SIG-M5 (cell line): ENCODE measurements at regions not wholly inside any gene's neighbourhood (a gene's known extent, or its start where the extent isn't known, plus 50 kb on each side); places are given as distances from the start of the nearest gene placed in this dataset.
"Not testable (repeated sequence)": the region's sequence is repeated elsewhere in the genome, so short reads cannot be mapped to it uniquely, and the experiment has no call there.

Experiments used
- DNase-seq: peaks from one replicate; lab custom pipeline; 2025; lab: John Stamatoyannopoulos, UW

DNA sequence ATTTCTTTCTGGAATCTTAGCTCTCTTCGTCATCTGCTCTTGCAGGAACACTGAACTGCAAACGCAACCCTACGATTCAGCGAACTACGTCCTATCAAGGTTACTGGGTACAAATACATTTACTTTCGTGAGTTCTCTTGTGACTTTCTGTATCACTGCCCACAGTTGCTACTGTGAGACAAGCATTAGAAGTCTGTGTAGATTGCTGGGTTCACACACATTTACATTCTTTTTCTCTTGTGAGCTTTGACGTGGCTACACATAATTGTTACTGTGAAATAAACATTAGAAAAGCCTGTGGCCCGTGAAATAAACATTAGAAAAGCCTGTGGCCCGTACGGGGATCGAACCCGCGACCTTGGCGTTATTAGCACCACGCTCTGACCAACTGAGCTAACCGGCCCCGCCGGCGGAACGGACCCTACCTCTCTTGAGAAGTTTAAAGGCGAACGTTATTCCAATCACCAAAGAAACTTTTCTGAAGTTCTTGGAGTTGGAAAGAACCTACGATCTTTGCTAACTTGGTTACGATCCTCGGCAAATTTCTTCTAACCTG is 61.2 kb upstream of the ZNF322 start:
- not testable (repeated sequence) for DNase-seq

- DNase-seq, result not testable (repeated sequence)
Measured at GRCh38 chr6:26730019-26730766, 70.6 kb upstream of the ZNF322 start.

GRCh38 chr6:26734776-26735472 is 75.4 kb upstream of the ZNF322 start:
- DNase-seq, result not testable (repeated sequence)

DNA sequence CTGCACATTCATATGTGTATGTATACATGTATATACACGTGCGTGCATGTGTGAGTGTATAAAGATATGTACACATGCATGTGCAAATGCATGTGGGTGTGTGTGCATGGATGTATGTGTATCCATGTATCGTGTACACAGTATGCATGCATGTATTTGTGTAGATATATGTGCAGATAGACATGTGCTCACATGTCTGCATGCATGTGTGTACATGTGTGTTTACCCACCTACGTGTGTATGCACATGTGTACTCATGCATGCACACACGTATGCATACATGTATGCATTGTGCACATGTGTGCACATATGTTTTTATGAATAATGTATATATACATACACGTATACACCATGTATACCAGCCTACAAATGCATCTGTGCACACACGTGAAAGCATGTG is 80.3 kb upstream of the ZNF322 start:
- DNase-seq, result no peak

- DNase-seq, result no peak
Measured at GRCh38 chr6:26743157-26743821, 83.7 kb upstream of the ZNF322 start.

DNA sequence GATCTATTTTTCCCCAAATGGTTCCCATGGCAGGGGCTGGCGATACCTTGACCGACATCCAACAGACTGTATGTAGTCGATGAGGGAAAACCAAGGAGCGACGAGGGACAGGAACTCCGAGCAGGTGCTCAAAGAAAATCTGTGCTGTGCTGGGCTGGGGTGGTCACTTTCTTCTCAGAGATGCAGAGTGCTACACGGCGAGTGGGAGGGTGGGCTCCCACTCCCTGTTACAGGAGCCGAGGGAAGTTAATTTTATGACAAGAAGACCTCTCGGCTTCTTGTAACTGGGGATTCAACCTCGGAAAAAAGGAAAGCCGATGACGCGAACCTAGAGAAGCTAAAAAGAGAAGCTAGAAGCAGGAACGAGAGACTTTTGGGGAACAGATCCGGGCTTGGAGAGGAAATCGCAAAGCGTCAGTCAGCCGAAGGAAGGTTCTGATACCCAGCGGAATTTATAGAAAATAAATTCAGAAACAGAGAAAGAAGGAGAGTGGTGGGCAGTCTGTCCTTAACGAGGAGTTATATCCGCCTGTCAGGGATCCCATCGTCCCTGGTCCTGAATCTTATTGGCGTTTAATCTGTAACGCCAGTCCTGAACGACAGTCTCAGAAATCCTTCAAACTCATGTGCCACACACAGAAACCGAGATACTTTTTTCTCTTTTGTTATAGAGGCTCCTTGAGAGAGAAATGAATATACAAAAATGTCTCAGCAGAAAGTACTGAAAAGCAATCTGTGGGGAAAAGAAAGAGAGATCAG is 84.6 kb upstream of the ZNF322 start:
- no peak for DNase-seq

GRCh38 chr6:26744837-26745282 is 85.3 kb upstream of the ZNF322 start:
- not testable (repeated sequence) for DNase-seq

GRCh38 chr6:26745964-26746363 is 86.4 kb upstream of the ZNF322 start:
- DNase-seq, result not testable (repeated sequence)

- DNase-seq, result not testable (repeated sequence)
Measured at GRCh38 chr6:26749126-26749758, 89.7 kb upstream of the ZNF322 start.

DNA sequence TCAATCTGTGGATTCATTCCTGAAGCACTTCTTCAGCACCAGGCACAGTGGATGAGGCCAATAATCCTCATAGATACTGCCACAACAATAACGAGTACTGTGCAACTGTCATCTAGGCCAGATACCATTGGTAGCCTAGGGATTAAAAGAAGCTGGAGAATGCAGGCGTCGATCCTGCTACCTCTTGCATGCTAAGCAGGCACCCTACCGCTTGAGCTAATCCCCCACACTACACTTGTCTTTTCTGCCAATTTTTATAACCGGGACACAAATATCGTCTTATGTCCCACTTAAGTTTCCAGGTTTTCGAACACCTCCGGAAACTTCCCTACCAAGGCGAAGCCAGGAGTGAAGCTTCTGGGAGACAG is 90.2 kb upstream of the ZNF322 start:
- not testable (repeated sequence) for DNase-seq

GRCh38 chr6:26754212-26754611 is 94.7 kb upstream of the ZNF322 start:
- no peak for DNase-seq

- not testable (repeated sequence) for DNase-seq
Measured at GRCh38 chr6:26754801-26755200, 95.3 kb upstream of the ZNF322 start.

DNA sequence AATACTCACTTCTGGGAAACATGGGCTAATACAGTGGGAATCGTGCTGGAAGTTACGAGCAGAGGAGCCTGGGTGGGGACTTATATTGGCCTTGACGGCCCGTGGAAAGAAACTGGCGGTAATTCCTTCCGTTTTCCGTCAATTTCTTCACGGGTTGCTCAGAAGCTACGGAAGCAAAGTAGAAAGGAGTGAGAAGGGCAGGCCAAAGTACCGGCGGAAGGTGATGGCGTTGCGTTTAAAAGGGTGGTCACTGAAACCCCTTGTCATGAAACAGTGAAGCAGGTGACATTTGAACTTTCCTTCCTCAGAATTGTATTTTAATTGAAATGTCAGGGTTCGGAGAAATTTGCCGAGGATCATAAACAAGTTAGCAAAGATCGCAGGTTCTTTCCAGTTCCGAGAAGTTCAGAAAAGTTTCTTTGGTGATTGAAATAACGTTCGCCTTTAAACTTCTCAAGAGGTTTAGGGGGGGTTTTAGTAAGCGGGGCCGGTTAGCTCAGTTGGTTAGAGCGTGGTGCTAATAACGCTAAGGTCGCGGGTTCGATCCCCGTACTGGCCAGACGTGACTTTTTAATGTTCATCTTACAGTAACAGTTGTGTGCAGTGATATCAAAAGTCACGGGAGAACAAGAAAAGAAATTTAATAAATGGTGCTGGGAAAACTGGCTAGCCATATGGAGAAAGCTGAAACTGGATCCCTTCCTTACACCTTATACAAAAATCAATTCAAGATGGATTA is 96.7 kb upstream of the ZNF322 start:
- not testable (repeated sequence) for DNase-seq

DNA sequence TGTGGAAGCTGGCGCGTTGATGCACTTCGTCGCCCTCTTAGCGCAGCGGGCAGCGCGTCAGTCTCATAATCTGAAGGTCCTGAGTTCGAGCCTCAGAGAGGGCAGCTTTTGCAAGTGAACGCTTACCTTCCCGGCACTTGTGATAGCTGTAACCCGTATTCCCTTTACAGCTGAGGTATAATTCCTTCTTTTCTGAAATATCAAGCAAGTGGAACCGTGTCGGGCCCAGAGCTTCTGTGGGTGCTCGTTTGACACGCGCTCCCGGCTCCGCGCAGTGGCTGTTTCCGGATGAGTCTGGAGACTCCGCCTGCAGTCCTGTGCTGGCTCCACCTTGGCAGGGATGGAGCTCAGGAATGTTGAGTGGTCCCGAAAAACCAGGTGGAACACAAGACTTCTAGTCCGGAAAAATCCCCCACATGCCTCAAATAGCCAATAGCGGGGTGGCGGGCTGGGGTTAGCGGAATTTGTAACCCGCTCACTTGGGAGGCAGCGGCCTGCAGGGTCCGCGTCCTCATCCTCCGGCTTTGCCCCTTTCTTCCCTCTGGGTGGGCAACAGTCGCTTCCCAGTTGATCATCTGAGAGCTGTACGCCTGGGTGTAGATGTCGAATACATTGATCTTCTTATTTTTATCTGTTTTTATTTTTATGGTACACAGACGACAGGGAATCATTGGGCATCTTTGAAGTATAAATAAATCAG is 106.8 kb upstream of the ZNF322 start:
- not testable (repeated sequence) for DNase-seq

- DNase-seq, result not testable (repeated sequence)
Measured at GRCh38 chr6:26770941-26771666, 111.6 kb upstream of the ZNF322 start.

DNA sequence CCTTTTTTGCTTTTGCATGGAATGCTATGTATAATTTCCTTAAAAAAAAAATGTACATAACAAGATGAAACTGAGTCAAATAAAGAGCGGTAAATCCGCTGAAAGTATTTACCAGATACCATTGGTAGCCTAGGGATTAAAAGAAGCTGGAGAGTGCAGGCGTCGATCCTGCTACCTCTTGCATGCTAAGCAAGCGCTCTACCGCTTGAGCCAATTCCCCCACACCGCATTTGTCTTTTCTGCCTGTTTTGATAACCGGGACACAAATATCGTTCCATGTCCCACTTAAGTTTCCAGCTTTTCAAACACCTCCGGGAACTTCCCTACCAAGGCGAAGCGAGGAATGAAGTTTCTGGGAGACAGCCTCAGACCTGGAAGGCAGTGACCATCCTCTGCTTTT is 113.9 kb upstream of the ZNF322 start:
- not testable (repeated sequence) for DNase-seq

GRCh38 chr6:26780563-26780962 is 121.0 kb upstream of the ZNF322 start:
- DNase-seq, result not testable (repeated sequence)

- DNase-seq, result not testable (repeated sequence)
Measured at GRCh38 chr6:26795474-26796307, 136.1 kb upstream of the ZNF322 start.
